GM23338 (cell line): ENCODE measurements at regions not wholly inside any gene's neighbourhood (a gene's known extent, or its start where the extent isn't known, plus 50 kb on each side); places are given as distances from the start of the nearest gene placed in this dataset.

Experiments
- ATAC-seq: fragments of 200-7000 bp; cut with Tn5 transposase; 3 replicates; pipeline ENCODE4 v1.9.1; 2020
- DNase-seq: peaks from one replicate; pipeline ENCODE4 v3.0.0-alpha.2; 2015; ENCODE audit warnings: low spot score
- H2AFZ ChIP-seq: fragments of 200-600 bp; sonication (generic); 2 replicates; pipeline ENCODE4 v1.8.0; 2016; ENCODE audit warnings: antibody characterized with exemption, mild to moderate bottlenecking, moderate library complexity
- H3F3A ChIP-seq: fragments of 200-600 bp; sonication (generic); replicated peaks from 2 replicates; pipeline ENCODE4 v1.8.0; 2017; ENCODE audit warnings: antibody characterized with exemption, mixed run types, low read depth
- H3K27ac ChIP-seq: fragments of 200-600 bp; sonication (generic); 2 replicates; pipeline ENCODE4 v1.6.1; 2016; ENCODE audit warnings: low read depth
- H3K27me3 ChIP-seq: fragments of 200-600 bp; sonication (generic); 2 replicates; pipeline ENCODE4 v1.8.0; 2016; ENCODE audit warnings: mild to moderate bottlenecking, mixed run types, moderate library complexity; ENCODE audit not compliant: insufficient read depth
- H3K36me3 ChIP-seq: fragments of 200-600 bp; sonication (generic); 2 replicates; pipeline ENCODE4 v1.8.0; 2016; ENCODE audit warnings: mild to moderate bottlenecking; ENCODE audit not compliant: insufficient read depth
- H3K4me1 ChIP-seq: fragments of 200-600 bp; sonication (generic); 2 replicates; pipeline ENCODE4 v1.8.0; 2016; ENCODE audit warnings: mild to moderate bottlenecking, moderate library complexity; ENCODE audit not compliant: insufficient read depth
- H3K4me2 ChIP-seq: fragments of 200-600 bp; sonication (generic); 2 replicates; pipeline ENCODE4 v1.7.1; 2017; ENCODE audit warnings: mixed run types
- H3K4me3 ChIP-seq: fragments of 200-600 bp; sonication (generic); 2 replicates; pipeline ENCODE4 v1.6.1; 2016; ENCODE audit warnings: mixed run types
- H3K79me2 ChIP-seq: fragments of 200-600 bp; sonication (generic); replicated peaks from 2 replicates; pipeline ENCODE4 v1.8.0; 2017; ENCODE audit warnings: mild to moderate bottlenecking; ENCODE audit not compliant: insufficient read depth
- H3K9me2 ChIP-seq: fragments of 200-600 bp; sonication (generic); 2 replicates; pipeline ENCODE4 v1.8.0; 2017; ENCODE audit not compliant: insufficient read depth
- H4K20me1 ChIP-seq: fragments of 200-600 bp; sonication (generic); replicated peaks from 2 replicates; pipeline ENCODE4 v1.8.0; 2017; ENCODE audit warnings: mild to moderate bottlenecking; ENCODE audit not compliant: insufficient read depth
- H3K27ac Mint-ChIP-seq: 2 replicates; pipeline ENCODE4 v1.8.0; 2020; ENCODE audit warnings: inconsistent platforms, mild to moderate bottlenecking, moderate library complexity, mixed read lengths
- H3K27me3 Mint-ChIP-seq: 3 replicates; pipeline ENCODE4 v1.8.0; 2022; ENCODE audit warnings: low read depth, mild to moderate bottlenecking, moderate library complexity, mixed read lengths, inconsistent platforms; ENCODE audit not compliant: insufficient read depth, poor library complexity
- H3K36me3 Mint-ChIP-seq: 3 replicates; pipeline ENCODE4 v1.8.0; 2021; ENCODE audit warnings: low read depth, mild to moderate bottlenecking, inconsistent platforms, moderate library complexity, mixed read lengths
- H3K4me1 Mint-ChIP-seq: 3 replicates; pipeline ENCODE4 v1.8.0; 2020; ENCODE audit warnings: mild to moderate bottlenecking, inconsistent platforms, mixed read lengths
- H3K4me3 Mint-ChIP-seq: 3 replicates; pipeline ENCODE4 v1.8.0; 2021; ENCODE audit warnings: moderate library complexity, mild to moderate bottlenecking, inconsistent platforms, mixed read lengths
- H3K9me3 Mint-ChIP-seq: 3 replicates; pipeline ENCODE4 v1.8.0; 2020; ENCODE audit warnings: moderate library complexity, mild to moderate bottlenecking, inconsistent platforms, mixed read lengths
- EZH2 ChIP-seq: fragments of 200-600 bp; sonication (generic); IDR thresholded peaks from one replicate; pipeline ENCODE4 v1.8.0; 2017; ENCODE audit warnings: antibody characterized with exemption, mild to moderate bottlenecking, low read depth; ENCODE audit not compliant: unreplicated experiment
- POLR2AphosphoS5 ChIP-seq: IDR thresholded peaks from 2 replicates; pipeline ENCODE4 v1.6.1; 2016; ENCODE audit warnings: antibody characterized with exemption, low read depth
- STAT1 ChIP-seq: IDR thresholded peaks from one replicate; pipeline ENCODE4 v1.6.1; 2016; ENCODE audit warnings: antibody characterized with exemption; ENCODE audit not compliant: unreplicated experiment
- TF ChIP-seq, protein P1 (sequence below): IDR thresholded peaks from one replicate; pipeline ENCODE4 v1.6.1; 2018; ENCODE audit warnings: antibody characterized with exemption; ENCODE audit not compliant: unreplicated experiment
- TF ChIP-seq, protein P2 (sequence below), 2 experiments: fragments of 200-600 bp in 1 of 2; sonication (generic) in 1 of 2; conservative IDR thresholded peaks; 2 replicates each; pipeline versions ENCODE4 v1.5.1 to v1.6.1; 2016 to 2017; ENCODE audit warnings: antibody characterized with exemption in 2 of 2, low read depth in 2 of 2, mild to moderate bottlenecking in 2 of 2, moderate library complexity in 1 of 2

DNA sequence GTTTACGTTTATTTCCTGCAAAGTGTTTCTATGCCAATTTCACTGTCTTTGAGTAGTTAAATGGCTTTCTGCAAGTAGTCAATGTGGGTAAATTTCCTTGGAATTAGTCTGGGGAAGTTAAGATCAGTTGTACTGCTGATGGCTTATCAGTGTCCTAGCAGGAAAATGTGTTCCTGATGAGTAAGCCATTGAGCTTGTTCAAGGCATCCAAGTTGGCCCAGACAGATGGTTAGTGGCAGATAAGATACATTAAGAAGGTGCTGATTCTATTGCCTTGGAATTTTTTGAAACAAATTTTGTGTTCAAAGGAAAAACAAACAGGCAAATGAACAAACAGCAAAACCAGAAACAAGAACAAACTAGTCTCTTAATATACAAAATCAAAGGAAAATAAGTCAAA lies 258.4 kb downstream of the MAP2K6 start:
- Histone ChIP-seq H4K20me1 (no peaks in the 10 kb centered on the region; the same call in 1 of the 2 replicates), H3F3A (no peaks in the 10 kb centered on the region), H3K27me3 (no peaks in the 10 kb centered on the region), H3K79me2 (no peaks in the 10 kb centered on the region), H2AFZ (no peak overlapping the region), H3K9me2 (peaks cover 7% of the 10 kb centered on the region; the same call in 1 of the 2 replicates), H3K4me1 (no peaks in the 10 kb centered on the region), H3K4me3 (no peak overlapping the region), H3K36me3 (no peaks in the 10 kb centered on the region), H3K4me2 (no peak overlapping the region), H3K27ac (no peak overlapping the region)
- TF ChIP-seq EZH2 (no peak), STAT1 (no peak), POLR2AphosphoS5 (no peak)
- TF ChIP-seq, protein P1, sequence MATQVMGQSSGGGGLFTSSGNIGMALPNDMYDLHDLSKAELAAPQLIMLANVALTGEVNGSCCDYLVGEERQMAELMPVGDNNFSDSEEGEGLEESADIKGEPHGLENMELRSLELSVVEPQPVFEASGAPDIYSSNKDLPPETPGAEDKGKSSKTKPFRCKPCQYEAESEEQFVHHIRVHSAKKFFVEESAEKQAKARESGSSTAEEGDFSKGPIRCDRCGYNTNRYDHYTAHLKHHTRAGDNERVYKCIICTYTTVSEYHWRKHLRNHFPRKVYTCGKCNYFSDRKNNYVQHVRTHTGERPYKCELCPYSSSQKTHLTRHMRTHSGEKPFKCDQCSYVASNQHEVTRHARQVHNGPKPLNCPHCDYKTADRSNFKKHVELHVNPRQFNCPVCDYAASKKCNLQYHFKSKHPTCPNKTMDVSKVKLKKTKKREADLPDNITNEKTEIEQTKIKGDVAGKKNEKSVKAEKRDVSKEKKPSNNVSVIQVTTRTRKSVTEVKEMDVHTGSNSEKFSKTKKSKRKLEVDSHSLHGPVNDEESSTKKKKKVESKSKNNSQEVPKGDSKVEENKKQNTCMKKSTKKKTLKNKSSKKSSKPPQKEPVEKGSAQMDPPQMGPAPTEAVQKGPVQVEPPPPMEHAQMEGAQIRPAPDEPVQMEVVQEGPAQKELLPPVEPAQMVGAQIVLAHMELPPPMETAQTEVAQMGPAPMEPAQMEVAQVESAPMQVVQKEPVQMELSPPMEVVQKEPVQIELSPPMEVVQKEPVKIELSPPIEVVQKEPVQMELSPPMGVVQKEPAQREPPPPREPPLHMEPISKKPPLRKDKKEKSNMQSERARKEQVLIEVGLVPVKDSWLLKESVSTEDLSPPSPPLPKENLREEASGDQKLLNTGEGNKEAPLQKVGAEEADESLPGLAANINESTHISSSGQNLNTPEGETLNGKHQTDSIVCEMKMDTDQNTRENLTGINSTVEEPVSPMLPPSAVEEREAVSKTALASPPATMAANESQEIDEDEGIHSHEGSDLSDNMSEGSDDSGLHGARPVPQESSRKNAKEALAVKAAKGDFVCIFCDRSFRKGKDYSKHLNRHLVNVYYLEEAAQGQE = no peak
- no peaks in the 10 kb centered on the region; the same call in 2 of the 3 replicates for H3K9me3 Mint-ChIP-seq
- no peak for ATAC-seq
- H3K36me3 Mint-ChIP-seq = no peaks in the 10 kb centered on the region
- no peak overlapping the region for H3K4me3 Mint-ChIP-seq
- H3K27me3 Mint-ChIP-seq = no peaks in the 10 kb centered on the region
- no peaks in the 10 kb centered on the region for H3K4me1 Mint-ChIP-seq
- no peak overlapping the region for H3K27ac Mint-ChIP-seq
- no peak for DNase-seq

DNA sequence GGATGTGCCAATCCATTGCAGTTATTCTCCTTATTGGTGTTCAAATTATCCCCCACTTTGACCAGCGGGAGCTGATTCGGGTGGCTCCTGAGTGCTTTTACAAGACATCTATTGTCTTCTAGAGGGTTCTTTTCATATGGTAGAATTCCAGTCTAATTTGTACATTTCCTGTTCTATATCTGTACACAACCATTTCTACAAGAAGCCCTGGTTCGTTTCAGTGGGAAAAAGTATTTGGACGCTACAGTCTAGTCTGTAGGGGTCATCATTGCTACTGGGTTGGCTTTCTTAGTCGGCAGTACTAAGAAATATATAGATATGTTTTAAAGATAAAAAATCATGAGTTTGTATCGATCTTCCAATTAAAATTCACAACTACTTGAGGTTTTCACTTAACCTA lies 262.6 kb downstream of the MAP2K6 start:
- no peak overlapping the region for H3K27ac Mint-ChIP-seq
- Histone ChIP-seq H3K27me3 (no peaks in the 10 kb centered on the region), H3K27ac (no peak overlapping the region), H3K4me3 (no peak overlapping the region), H3K9me2 (no peaks in the 10 kb centered on the region), H3F3A (no peaks in the 10 kb centered on the region), H2AFZ (no peak overlapping the region), H3K4me2 (no peak overlapping the region), H3K36me3 (no peaks in the 10 kb centered on the region), H3K79me2 (no peaks in the 10 kb centered on the region), H3K4me1 (no peaks in the 10 kb centered on the region), H4K20me1 (no peaks in the 10 kb centered on the region; the same call in 1 of the 2 replicates)
- DNase-seq (no peak), ATAC-seq (no peak)
- no peaks in the 10 kb centered on the region for H3K27me3 Mint-ChIP-seq
- H3K36me3 Mint-ChIP-seq = no peaks in the 10 kb centered on the region
- TF ChIP-seq EZH2 = no peak
- TF ChIP-seq, protein P2, sequence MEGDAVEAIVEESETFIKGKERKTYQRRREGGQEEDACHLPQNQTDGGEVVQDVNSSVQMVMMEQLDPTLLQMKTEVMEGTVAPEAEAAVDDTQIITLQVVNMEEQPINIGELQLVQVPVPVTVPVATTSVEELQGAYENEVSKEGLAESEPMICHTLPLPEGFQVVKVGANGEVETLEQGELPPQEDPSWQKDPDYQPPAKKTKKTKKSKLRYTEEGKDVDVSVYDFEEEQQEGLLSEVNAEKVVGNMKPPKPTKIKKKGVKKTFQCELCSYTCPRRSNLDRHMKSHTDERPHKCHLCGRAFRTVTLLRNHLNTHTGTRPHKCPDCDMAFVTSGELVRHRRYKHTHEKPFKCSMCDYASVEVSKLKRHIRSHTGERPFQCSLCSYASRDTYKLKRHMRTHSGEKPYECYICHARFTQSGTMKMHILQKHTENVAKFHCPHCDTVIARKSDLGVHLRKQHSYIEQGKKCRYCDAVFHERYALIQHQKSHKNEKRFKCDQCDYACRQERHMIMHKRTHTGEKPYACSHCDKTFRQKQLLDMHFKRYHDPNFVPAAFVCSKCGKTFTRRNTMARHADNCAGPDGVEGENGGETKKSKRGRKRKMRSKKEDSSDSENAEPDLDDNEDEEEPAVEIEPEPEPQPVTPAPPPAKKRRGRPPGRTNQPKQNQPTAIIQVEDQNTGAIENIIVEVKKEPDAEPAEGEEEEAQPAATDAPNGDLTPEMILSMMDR (conservative IDR thresholded peaks at IDR 0.05; ENCODE audit: low read depth in 2 of 2) = peak in 1 of 2 experiments; percentile 20; a peak in 2 of 4 replicates
- H3K4me1 Mint-ChIP-seq = no peaks in the 10 kb centered on the region
- no peaks in the 10 kb centered on the region; the same call in 2 of the 3 replicates for H3K9me3 Mint-ChIP-seq
- H3K4me3 Mint-ChIP-seq = no peak overlapping the region
